K562 (cell line): ENCODE measurements at regions not wholly inside any gene's neighbourhood (a gene's known extent, or its start where the extent isn't known, plus 50 kb on each side); places are given as distances from the start of the nearest gene placed in this dataset.

ENCODE experiments used
- ATAC-seq: fragments of 200-7000 bp; cut with Tn5 transposase; 3 replicates; pipeline ENCODE4 v1.9.1; 2020; ENCODE audit warnings: moderate library complexity
- BruUV-seq: library from RNA; stranded (reverse); fragments of 400-500 nt; replicated peaks from 2 replicates; lab custom pipeline; 2021; lab: Mats Ljungman, UMichigan
- CTCF ChIA-PET: fragments of 300-600 bp; formaldehyde crosslinking; extraction: SDS; loops from one replicate; lab custom pipeline; 2021; ENCODE audit warnings: low intra/inter-chr PET ratio; lab: Yijun Ruan, JAX
- POLR2A ChIA-PET: fragments of 300-600, 350-650 bp; sonication (Branson Sonifier 250); formaldehyde crosslinking; extraction: SDS; loops from one replicate; lab custom pipeline; 2021; ENCODE audit warnings: antibody characterized with exemption, inconsistent platforms; lab: Yijun Ruan, JAX
- DNase-seq, 4 experiments: peaks; one replicate each; pipeline versions ENCODE4 v3.0.0 to v3.0.0-alpha.2; 2011 to 2018; ENCODE audit warnings: low spot score in 3 of 4, mixed read lengths in 3 of 4; ENCODE audit errors: extremely low read depth in 1 of 4
- FAIRE-seq: peaks from 2 replicates; lab custom pipeline; 2011; peaks lifted over from hg19 to GRCh38; lab: Jason Lieb, UNC
- H2AFZ ChIP-seq: 2 replicates; pipeline ENCODE4 v1.6.0; 2011; ENCODE audit warnings: low read depth, low read length, control low read depth, inconsistent platforms
- H3K27ac ChIP-seq: fragments of 200-600 bp; 3 replicates; pipeline ENCODE4 v1.8.0; 2011; ENCODE audit warnings: low read depth, mild to moderate bottlenecking, control low read depth, inconsistent platforms, low read length, moderate library complexity, mixed read lengths; ENCODE audit errors: extremely low read depth
- H3K27me3 ChIP-seq, 2 experiments: fragments of 300-600 bp in 1 of 2; 2 replicates in 1 of 2; 3 replicates in 1 of 2; pipeline versions ENCODE4 v1.6.0 to v1.8.0; 2011; ENCODE audit warnings: inconsistent platforms in 2 of 2, low read length in 2 of 2, mild to moderate bottlenecking in 1 of 2, mixed read lengths in 1 of 2, moderate library complexity in 1 of 2; ENCODE audit not compliant: control insufficient read depth in 2 of 2, insufficient read depth in 2 of 2
- H3K36me3 ChIP-seq: fragments of 300-600 bp; 3 replicates; pipeline ENCODE4 v1.8.0; 2011; ENCODE audit warnings: mild to moderate bottlenecking, low read length, inconsistent platforms; ENCODE audit not compliant: control insufficient read depth, insufficient read depth
- H3K4me1 ChIP-seq, 2 experiments: fragments of 200-600 bp in 1 of 2; replicated peaks in 1 of 2; 2 replicates in 1 of 2; 3 replicates in 1 of 2; pipeline versions ENCODE4 v1.5.1 to v1.8.0; 2011; ENCODE audit warnings: inconsistent platforms in 2 of 2, low read length in 2 of 2, mild to moderate bottlenecking in 1 of 2, mixed read lengths in 1 of 2, moderate library complexity in 1 of 2; ENCODE audit not compliant: control insufficient read depth in 2 of 2, insufficient read depth in 2 of 2
- H3K4me2 ChIP-seq: 2 replicates; pipeline ENCODE4 v1.6.1; 2011; ENCODE audit warnings: low read length, control low read depth, inconsistent platforms, mixed read lengths; ENCODE audit not compliant: insufficient read depth
- H3K4me3 ChIP-seq: fragments of 200-600 bp; sonication (generic), shearing (Covaris generic); 2 replicates; pipeline ENCODE4 v1.5.1; 2016; ENCODE audit warnings: control low read depth, inconsistent platforms
- H3K79me2 ChIP-seq: fragments of 200-600 bp; 3 replicates; pipeline ENCODE4 v1.8.0; 2011; ENCODE audit warnings: low read length, inconsistent platforms; ENCODE audit not compliant: control insufficient read depth, insufficient read depth
- H3K9ac ChIP-seq, 2 experiments: 2 replicates each; pipeline versions ENCODE4 v1.6.0 to v1.6.1; 2011; ENCODE audit warnings: low read depth in 2 of 2, low read length in 2 of 2, control low read depth in 1 of 2, inconsistent platforms in 1 of 2, mild to moderate bottlenecking in 1 of 2, mixed read lengths in 1 of 2; ENCODE audit not compliant: insufficient read depth in 1 of 2
- H3K9me1 ChIP-seq: one replicate; pipeline ENCODE4 v1.6.0; 2011; ENCODE audit warnings: inconsistent platforms, mild to moderate bottlenecking, low read length, moderate library complexity; ENCODE audit not compliant: control insufficient read depth, insufficient read depth
- H3K9me3 ChIP-seq: replicated peaks from 2 replicates; pipeline ENCODE4 v1.5.1; 2011; ENCODE audit warnings: low read depth, low read length, inconsistent platforms; ENCODE audit not compliant: control insufficient read depth, insufficient read depth
- H4K20me1 ChIP-seq: replicated peaks from 2 replicates; pipeline ENCODE4 v1.6.1; 2011; ENCODE audit warnings: low read length, inconsistent platforms, mixed read lengths; ENCODE audit not compliant: control insufficient read depth, insufficient read depth
- CTCF ChIP-seq, 3 experiments: IDR thresholded peaks in 2 of 3; conservative IDR thresholded peaks in 1 of 3; 2 replicates each; pipeline ENCODE4 v1.5.1; 2011 to 2012; ENCODE audit warnings: low read length in 3 of 3, mild to moderate bottlenecking in 3 of 3, control low read depth in 2 of 3, improper control_type of control experiment in 1 of 3, inconsistent platforms in 1 of 3, low read depth in 1 of 3, mixed read lengths in 1 of 3, moderate library complexity in 1 of 3; ENCODE audit not compliant: insufficient read depth in 2 of 3
- DACH1 ChIP-seq: fragments of 450-650 bp; IDR thresholded peaks from 2 replicates; pipeline ENCODE4 v1.6.1; 2018; ENCODE audit not compliant: partially characterized antibody
- HBP1 ChIP-seq: fragments of 450-650 bp; formaldehyde crosslinking; IDR thresholded peaks from 2 replicates; pipeline ENCODE4 v1.4.0; 2022; ENCODE audit warnings: missing genetic modification characterization
- KAT8 ChIP-seq: fragments of 450-650 bp; IDR thresholded peaks from 2 replicates; pipeline ENCODE4 v1.6.1; 2016; ENCODE audit warnings: low read depth, mild to moderate bottlenecking
- KLF6 ChIP-seq: fragments of 250-450 bp; sonication (Bioruptor Pico); IDR thresholded peaks from 2 replicates; pipeline ENCODE4 v1.4.0; 2020; ENCODE audit warnings: mild to moderate bottlenecking, moderate library complexity, borderline replicate concordance
- MIER1 ChIP-seq: fragments of 450-650 bp; IDR thresholded peaks from 2 replicates; pipeline ENCODE4 v1.6.1; 2016; ENCODE audit warnings: antibody characterized with exemption, mild to moderate bottlenecking, low read depth
- NKRF ChIP-seq: fragments of 450-650 bp; IDR thresholded peaks from 2 replicates; pipeline ENCODE4 v1.6.1; 2016; ENCODE audit warnings: borderline replicate concordance
- SMARCB1 ChIP-seq: IDR thresholded peaks from 2 replicates; pipeline ENCODE4 v1.6.1; 2011; ENCODE audit warnings: improper control_type of control experiment, low read depth; ENCODE audit not compliant: insufficient read length
- ZBTB26 ChIP-seq: fragments of 450-650 bp; formaldehyde crosslinking; IDR thresholded peaks from 2 replicates; pipeline ENCODE4 v1.4.0; 2022; ENCODE audit warnings: missing genetic modification characterization
- ZNF324 ChIP-seq: fragments of 250-450 bp; sonication (Bioruptor Pico); IDR thresholded peaks from 2 replicates; pipeline ENCODE4 v1.4.0; 2020; ENCODE audit warnings: mild to moderate bottlenecking
- WGBS: fragments of 100-300 bp; shearing (Covaris generic); methylation state at CpG from one replicate; pipeline ENCODE4 v1.1.6; 2016; ENCODE audit warnings: low coverage, mixed read lengths; ENCODE audit not compliant: insufficient coverage; ENCODE audit errors: missing lambda C conversion rate; 5-methylcytosine and 5-hydroxymethylcytosine counted together
- in situ Hi-C: fragments of 300-500 bp; cut with MboI; formaldehyde crosslinking; loops from 4 replicates; pipeline ENCODE4 v1.15.0; 2018; ENCODE audit warnings: inconsistent platforms, mixed read lengths
- intact Hi-C: fragments of 100-400 bp; cut with micrococcal nuclease; formaldehyde crosslinking; loops from 2 replicates; pipeline ENCODE4 v1.14.2; 2022

GRCh38 chr6:100986921-100987320 lies 105.8 kb upstream of the ASCC3 start:
- Histone ChIP-seq H3K36me3 (no peaks in the 10 kb centered on the region), H3K9ac (no peak overlapping the region), H3K27me3 (no peaks in the 10 kb centered on the region), H2AFZ (no peak overlapping the region), H3K9me3 (no peaks in the 10 kb centered on the region), H3K4me1 (no peaks in the 10 kb centered on the region), H3K79me2 (no peaks in the 10 kb centered on the region)
- no peak for FAIRE-seq
- DNase-seq, result no peak
- 4% methylated on average over 1 of the region's 1 CpG for WGBS
- no TSS peak for BruUV-seq
- no peak for ATAC-seq
- in situ Hi-C loops, result no loop called here
- POLR2A ChIA-PET, result no interaction called here
- no peak for TF ChIP-seq KAT8
- no peak for TF ChIP-seq ZNF324 (CRISPR knock-in tag)
- TF ChIP-seq MIER1, result no peak
- TF ChIP-seq DACH1, result no peak
- TF ChIP-seq, all 486 proteins: peak for 0
- intact Hi-C loops, result no loop called here
- Histone ChIP-seq H3K4me3 (no peak overlapping the region), H3K9me1 (no peaks in the 10 kb centered on the region), H3K4me2 (no peak overlapping the region), H4K20me1 (no peaks in the 10 kb centered on the region), H3K27ac (no peak overlapping the region)
- CTCF ChIA-PET, result no interaction called here

GRCh38 chr6:100987556-100987955 lies 106.4 kb upstream of the ASCC3 start:
- Histone ChIP-seq H3K4me1 (no peaks in the 10 kb centered on the region), H4K20me1 (no peaks in the 10 kb centered on the region), H3K27ac (no peak overlapping the region), H3K9me1 (no peaks in the 10 kb centered on the region), H3K9ac (no peak overlapping the region), H3K36me3 (no peaks in the 10 kb centered on the region), H2AFZ (no peak overlapping the region), H3K9me3 (no peaks in the 10 kb centered on the region), H3K79me2 (no peaks in the 10 kb centered on the region), H3K27me3 (no peaks in the 10 kb centered on the region), H3K4me3 (no peak overlapping the region), H3K4me2 (no peak overlapping the region)
- no peak for FAIRE-seq
- no peak for ATAC-seq
- WGBS, result 2% methylated on average over 5 of the region's 5 CpGs
- ChIA-PET POLR2A (no interaction called here), CTCF (no interaction called here)
- no peak for DNase-seq
- in situ Hi-C loops, result no loop called here
- BruUV-seq, result no TSS peak
- intact Hi-C loops, result no loop called here
- TF ChIP-seq ZBTB26 (CRISPR knock-in tag) (no peak), SMARCB1 (no peak), KLF6 (CRISPR knock-in tag) (no peak), NKRF (no peak), CTCF (IDR thresholded peaks at IDR 0.05 in 2 of 3, conservative IDR thresholded peaks at IDR 0.05 in 1 of 3; ENCODE audit: insufficient read depth in 2 of 3, low read depth in 1 of 3, low read length in 3 of 3) (no peak), HBP1 (no peak)
